ENCODE measurements at regions not wholly inside any gene's neighbourhood (a gene's known extent, or its start where the extent isn't known, plus 50 kb on each side); places are given as distances from the start of the nearest gene placed in this dataset.

DNA sequence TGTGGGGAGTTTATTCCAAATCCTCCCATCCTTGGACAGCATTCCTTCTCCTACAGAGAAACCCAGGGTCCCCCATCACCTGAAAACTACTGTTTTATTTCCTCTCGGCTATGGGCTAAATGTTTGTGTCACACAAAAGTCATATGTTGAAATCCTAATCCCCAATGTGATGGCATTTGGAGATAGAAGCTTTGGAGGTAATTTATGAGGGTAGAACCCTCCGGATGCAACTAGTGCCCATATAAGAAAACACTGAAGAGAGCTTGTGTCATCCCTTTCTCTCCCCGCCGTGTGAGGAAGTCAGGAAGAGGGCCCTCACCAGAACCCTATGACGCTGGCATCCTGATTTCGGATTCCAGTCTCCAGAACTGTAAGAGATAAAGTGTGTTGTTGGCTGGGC lies 127.8 kb upstream of the NOCT start:
- TF ChIP-seq ZC3H10 (CRISPR knock-in tag; IDR thresholded peaks at IDR 0.05) (no peak), ESRRG (CRISPR knock-in tag; IDR thresholded peaks at IDR 0.05) (no peak), ZNF70 (CRISPR knock-in tag; IDR thresholded peaks at IDR 0.05) (no peak), CREB5 (CRISPR knock-in tag; IDR thresholded peaks at IDR 0.05; ENCODE audit: low read depth) (no peak), POU6F1 (CRISPR knock-in tag; IDR thresholded peaks at IDR 0.05; ENCODE audit: borderline replicate concordance, low read depth) (no peak), TSHZ2 (CRISPR knock-in tag; IDR thresholded peaks at IDR 0.05) (no peak), RARB (CRISPR knock-in tag; IDR thresholded peaks at IDR 0.05) (no peak), ARNTL (CRISPR knock-in tag; IDR thresholded peaks at IDR 0.05; ENCODE audit: borderline replicate concordance, low read depth) (no peak), GLIS3 (CRISPR knock-in tag; IDR thresholded peaks at IDR 0.05) (no peak), ZFP3 (CRISPR knock-in tag; IDR thresholded peaks at IDR 0.05) (no peak), TCF4 (CRISPR knock-in tag; IDR thresholded peaks at IDR 0.05; ENCODE audit: borderline replicate concordance) (no peak), TOX (CRISPR knock-in tag; IDR thresholded peaks at IDR 0.05; ENCODE audit: borderline replicate concordance) (no peak), ZFP30 (CRISPR knock-in tag; IDR thresholded peaks at IDR 0.05) (no peak), ZNF8 (CRISPR knock-in tag; IDR thresholded peaks at IDR 0.05) (no peak), ISL1 (CRISPR knock-in tag; IDR thresholded peaks at IDR 0.05) (no peak), PPARA (CRISPR knock-in tag; IDR thresholded peaks at IDR 0.05; ENCODE audit: borderline replicate concordance) (no peak), OSR1 (CRISPR knock-in tag; IDR thresholded peaks at IDR 0.05) (no peak), SNAI2 (CRISPR knock-in tag; IDR thresholded peaks at IDR 0.05) (no peak)
- TF ChIP-seq, protein P1, sequence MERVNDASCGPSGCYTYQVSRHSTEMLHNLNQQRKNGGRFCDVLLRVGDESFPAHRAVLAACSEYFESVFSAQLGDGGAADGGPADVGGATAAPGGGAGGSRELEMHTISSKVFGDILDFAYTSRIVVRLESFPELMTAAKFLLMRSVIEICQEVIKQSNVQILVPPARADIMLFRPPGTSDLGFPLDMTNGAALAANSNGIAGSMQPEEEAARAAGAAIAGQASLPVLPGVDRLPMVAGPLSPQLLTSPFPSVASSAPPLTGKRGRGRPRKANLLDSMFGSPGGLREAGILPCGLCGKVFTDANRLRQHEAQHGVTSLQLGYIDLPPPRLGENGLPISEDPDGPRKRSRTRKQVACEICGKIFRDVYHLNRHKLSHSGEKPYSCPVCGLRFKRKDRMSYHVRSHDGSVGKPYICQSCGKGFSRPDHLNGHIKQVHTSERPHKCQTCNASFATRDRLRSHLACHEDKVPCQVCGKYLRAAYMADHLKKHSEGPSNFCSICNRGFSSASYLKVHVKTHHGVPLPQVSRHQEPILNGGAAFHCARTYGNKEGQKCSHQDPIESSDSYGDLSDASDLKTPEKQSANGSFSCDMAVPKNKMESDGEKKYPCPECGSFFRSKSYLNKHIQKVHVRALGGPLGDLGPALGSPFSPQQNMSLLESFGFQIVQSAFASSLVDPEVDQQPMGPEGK (CRISPR knock-in tag; IDR thresholded peaks at IDR 0.05; ENCODE audit: borderline replicate concordance): no peak
- ATAC-seq: no peak

DNA sequence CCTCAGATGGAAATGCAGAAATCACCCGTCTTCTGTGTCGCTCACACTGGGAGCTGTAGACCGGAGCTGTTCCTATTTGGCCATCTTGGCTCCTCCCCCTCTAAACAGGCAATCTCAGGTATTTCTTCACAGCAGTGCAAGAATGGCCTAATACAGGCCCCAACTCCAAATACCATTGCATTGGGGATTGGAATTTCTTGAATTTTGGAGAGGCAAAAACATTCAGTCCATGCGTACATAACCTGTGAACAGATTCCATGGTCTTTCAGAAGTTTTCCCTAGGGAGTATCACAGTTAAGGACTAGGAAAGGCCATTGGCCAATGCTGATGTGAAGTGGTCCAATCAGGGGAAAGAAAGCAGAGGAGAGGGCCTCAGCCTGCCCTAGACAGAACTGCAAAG lies 128.2 kb upstream of the NOCT start:
- ATAC-seq: no peak
- TF ChIP-seq, protein P1 (CRISPR knock-in tag; IDR thresholded peaks at IDR 0.05; ENCODE audit: borderline replicate concordance): no peak
- TF ChIP-seq TSHZ2 (CRISPR knock-in tag; IDR thresholded peaks at IDR 0.05): no peak
- no peak for TF ChIP-seq BACH2 (CRISPR knock-in tag; IDR thresholded peaks at IDR 0.05; ENCODE audit: borderline replicate concordance)
- no peak for TF ChIP-seq TCF4 (CRISPR knock-in tag; IDR thresholded peaks at IDR 0.05; ENCODE audit: borderline replicate concordance)
- no peak for TF ChIP-seq OSR1 (CRISPR knock-in tag; IDR thresholded peaks at IDR 0.05)
- TF ChIP-seq CSDC2 (CRISPR knock-in tag; IDR thresholded peaks at IDR 0.05): no peak
- no peak for TF ChIP-seq POU6F1 (CRISPR knock-in tag; IDR thresholded peaks at IDR 0.05; ENCODE audit: borderline replicate concordance, low read depth)
- TF ChIP-seq ARNTL (CRISPR knock-in tag; IDR thresholded peaks at IDR 0.05; ENCODE audit: borderline replicate concordance, low read depth): no peak
- no peak for TF ChIP-seq TOX (CRISPR knock-in tag; IDR thresholded peaks at IDR 0.05; ENCODE audit: borderline replicate concordance)
- no peak for TF ChIP-seq ZFP3 (CRISPR knock-in tag; IDR thresholded peaks at IDR 0.05)
- TF ChIP-seq ESRRG (CRISPR knock-in tag; IDR thresholded peaks at IDR 0.05): no peak
- TF ChIP-seq CREB5 (CRISPR knock-in tag; IDR thresholded peaks at IDR 0.05; ENCODE audit: low read depth): no peak
- TF ChIP-seq ZFP30 (CRISPR knock-in tag; IDR thresholded peaks at IDR 0.05): no peak
- TF ChIP-seq ZC3H10 (CRISPR knock-in tag; IDR thresholded peaks at IDR 0.05): no peak
- TF ChIP-seq ZNF8 (CRISPR knock-in tag; IDR thresholded peaks at IDR 0.05): no peak

Measured in SK-N-SH treated with all-trans-retinoic acid at 6 μM for 48 hours (cell line).